ENCODE measurements at regions not wholly inside any gene's neighbourhood (a gene's known extent, or its start where the extent isn't known, plus 50 kb on each side); places are given as distances from the start of the nearest gene placed in this dataset.

- no peak for TF ChIP-seq CTCF (optimal IDR thresholded peaks at IDR 0.05 in 1 of 3, IDR thresholded peaks at IDR 0.05 in 1 of 3, conservative IDR thresholded peaks at IDR 0.05 in 1 of 3; ENCODE audit: extremely low read depth in 1 of 3, insufficient read depth in 2 of 3, low read length in 3 of 3)
- TF ChIP-seq EZH2 (IDR thresholded peaks at IDR 0.05; ENCODE audit: low read length), result no peak
Observed at GRCh38 chr10:28397229-28397628, 94.4 kb upstream of the MPP7 start.

Measured in keratinocyte (primary cell).